CD4-positive, alpha-beta T cell (primary cell): ENCODE measurements at regions not wholly inside any gene's neighbourhood (a gene's known extent, or its start where the extent isn't known, plus 50 kb on each side); places are given as distances from the start of the nearest gene placed in this dataset.

Experiments used
- ATAC-seq: fragments of 200-7000 bp; cut with Tn5 transposase; one replicate; pipeline ENCODE4 v1.10.0; 2022; ENCODE audit warnings: mild to moderate bottlenecking; ENCODE audit not compliant: poor library complexity
- CTCF ChIA-PET: fragments of 350-600 bp; sonication (Branson Sonifier 250); formaldehyde crosslinking; loops from one replicate; lab custom pipeline; 2021; ENCODE audit warnings: antibody characterized with exemption, inconsistent platforms; lab: Charles Lee
- POLR2A ChIA-PET: fragments of 350-600 bp; sonication (Branson Sonifier 250); formaldehyde crosslinking; loops from one replicate; lab custom pipeline; 2021; ENCODE audit warnings: antibody characterized with exemption, inconsistent platforms; lab: Charles Lee
- DNase-seq, 14 experiments: peaks; one replicate each; pipeline ENCODE4 v3.0.0-alpha.2; 2013 to 2020; ENCODE audit warnings: mixed read lengths in 2 of 14
- H3K27ac ChIP-seq, 2 donors: one replicate each; pipeline versions ENCODE4 v1.5.1 to v1.7.0; 2013; ENCODE audit warnings: low read length in 2 of 2, low read depth in 1 of 2, mild to moderate bottlenecking in 1 of 2
- H3K27me3 ChIP-seq, 2 experiments: 1 replicate in 1 of 2; 2 replicates in 1 of 2; pipeline versions ENCODE4 v1.6.1 to v1.7.0; 2013; ENCODE audit warnings: low read length in 2 of 2, control low read depth in 1 of 2, mild to moderate bottlenecking in 1 of 2, moderate library complexity in 1 of 2; ENCODE audit not compliant: insufficient read depth in 2 of 2, control insufficient read depth in 1 of 2
- H3K36me3 ChIP-seq: one replicate; pipeline ENCODE4 v1.6.1; 2013; ENCODE audit warnings: low read length, control low read depth; ENCODE audit not compliant: insufficient read depth
- H3K4me1 ChIP-seq: one replicate; pipeline ENCODE4 v1.6.1; 2013; ENCODE audit warnings: low read length, control low read depth; ENCODE audit not compliant: insufficient read depth
- H3K4me3 ChIP-seq: one replicate; pipeline ENCODE4 v1.5.1; 2013; ENCODE audit warnings: mild to moderate bottlenecking, low read length, moderate library complexity
- H3K9me3 ChIP-seq, 2 experiments: 1 replicate in 1 of 2; 2 replicates in 1 of 2; pipeline versions ENCODE4 v1.6.1 to v1.7.0; 2013; ENCODE audit warnings: low read length in 2 of 2, mild to moderate bottlenecking in 2 of 2, control low read depth in 1 of 2, moderate library complexity in 1 of 2; ENCODE audit not compliant: control insufficient read depth in 1 of 2, insufficient read depth in 1 of 2
- H3K27ac Mint-ChIP-seq: one replicate; pipeline ENCODE4 v1.8.0; 2020; ENCODE audit warnings: mixed read lengths
- H3K27me3 Mint-ChIP-seq: one replicate; pipeline ENCODE4 v1.8.0; 2021; ENCODE audit warnings: mixed read lengths
- H3K36me3 Mint-ChIP-seq: one replicate; pipeline ENCODE4 v1.8.0; 2021; ENCODE audit warnings: low read depth, mixed read lengths
- H3K4me1 Mint-ChIP-seq: one replicate; pipeline ENCODE4 v1.8.0; 2021; ENCODE audit warnings: low read depth, mixed read lengths
- H3K4me3 Mint-ChIP-seq: one replicate; pipeline ENCODE4 v1.8.0; 2020; ENCODE audit warnings: mild to moderate bottlenecking, mixed read lengths
- H3K9me3 Mint-ChIP-seq: one replicate; pipeline ENCODE4 v1.8.0; 2020; ENCODE audit warnings: mixed read lengths
- CTCF ChIP-seq: fragments of 200-600 bp; IDR thresholded peaks from one replicate; pipeline ENCODE4 v1.8.0; 2022; ENCODE audit warnings: antibody characterized with exemption, mild to moderate bottlenecking
- intact Hi-C, 2 experiments: fragments of 100-400 bp; cut with DNase I in 1 of 2; cut with micrococcal nuclease in 1 of 2; formaldehyde crosslinking; loops; one replicate each; pipeline versions ENCODE4 v1.15.1 to v1.9.0; 2023 to 2025; cut with DNase I, micrococcal nuclease

GRCh38 chr1:30650038-30650967, 73.1 kb downstream of the MATN1 start:
- CTCF ChIA-PET: no interaction called here
- H3K27me3 Mint-ChIP-seq: peaks cover 38% of the 10 kb centered on the region

GRCh38 chr1:30649321-30649991, 73.9 kb downstream of the MATN1 start:
- no peak for DNase-seq
- Mint-ChIP-seq H3K27me3 (peaks cover 40% of the 10 kb centered on the region), H3K4me3 (no peak overlapping the region), H3K9me3 (no peaks in the 10 kb centered on the region), H3K36me3 (no peaks in the 10 kb centered on the region), H3K4me1 (peaks cover 13% of the 10 kb centered on the region), H3K27ac (no peak overlapping the region)
- H3K9me3 ChIP-seq: no peaks in the 10 kb centered on the region
- POLR2A ChIA-PET: no interaction called here
- peaks cover 21% of the 10 kb centered on the region in 2 experiments for H3K27me3 ChIP-seq
- no peaks in the 10 kb centered on the region for H3K4me1 ChIP-seq
- H3K36me3 ChIP-seq: no peaks in the 10 kb centered on the region
- ATAC-seq: no peak
- no peak for TF ChIP-seq CTCF
- CTCF ChIA-PET: no interaction called here
- intact Hi-C loops: no loop called here
- no peak overlapping the region for H3K4me3 ChIP-seq
- no peak overlapping the region for H3K27ac ChIP-seq

More at GRCh38 chr1:30650038-30650967, 73.1 kb downstream of the MATN1 start:
- ATAC-seq (no peak), DNase-seq (no peak)
- no peak for TF ChIP-seq CTCF
- POLR2A ChIA-PET: no interaction called here
- Mint-ChIP-seq H3K4me1 (peaks cover 13% of the 10 kb centered on the region), H3K4me3 (no peak overlapping the region), H3K36me3 (no peaks in the 10 kb centered on the region), H3K27ac (no peak overlapping the region), H3K9me3 (no peaks in the 10 kb centered on the region)
- Histone ChIP-seq H3K4me1 (no peaks in the 10 kb centered on the region), H3K27ac (no peak overlapping the region), H3K36me3 (no peaks in the 10 kb centered on the region), H3K4me3 (no peak overlapping the region), H3K27me3 (peaks cover 20 to 21% of the 10 kb centered on the region in 2 experiments), H3K9me3 (no peaks in the 10 kb centered on the region)
- intact Hi-C loops: no loop called here

- Histone ChIP-seq H3K27me3 (peaks cover 21 to 24% of the 10 kb centered on the region in 2 experiments), H3K27ac (no peak overlapping the region), H3K36me3 (no peaks in the 10 kb centered on the region), H3K9me3 (no peaks in the 10 kb centered on the region), H3K4me1 (no peaks in the 10 kb centered on the region), H3K4me3 (no peak overlapping the region)
- no peak for TF ChIP-seq CTCF
- intact Hi-C loops: no loop called here
- ATAC-seq: no peak
- DNase-seq: no peak
- ChIA-PET POLR2A (no interaction called here), CTCF (no interaction called here)
- H3K36me3 Mint-ChIP-seq: no peaks in the 10 kb centered on the region
- no peaks in the 10 kb centered on the region for H3K9me3 Mint-ChIP-seq
- H3K4me1 Mint-ChIP-seq: peaks cover 13% of the 10 kb centered on the region
- no peak overlapping the region for H3K27ac Mint-ChIP-seq
- peaks cover 49% of the 10 kb centered on the region for H3K27me3 Mint-ChIP-seq
- no peak overlapping the region for H3K4me3 Mint-ChIP-seq
Measured at GRCh38 chr1:30648408-30649000, 74.9 kb downstream of the MATN1 start.
